HCT116 (cell line): ENCODE measurements at regions not wholly inside any gene's neighbourhood (a gene's known extent, or its start where the extent isn't known, plus 50 kb on each side); places are given as distances from the start of the nearest gene placed in this dataset.

Experiments used
- CEBPB ChIP-seq: IDR thresholded peaks from 2 replicates; pipeline ENCODE4 v1.6.1; 2012; ENCODE audit warnings: low read depth
- CTCF ChIP-seq, 3 experiments: fragments of 200-600 bp in 1 of 3; sonication (generic) in 1 of 3; IDR thresholded peaks in 2 of 3; conservative IDR thresholded peaks in 1 of 3; 2 replicates each; pipeline ENCODE4 v1.5.1; 2012 to 2017; ENCODE audit warnings: low read depth in 2 of 3, low read length in 2 of 3, antibody characterized with exemption in 1 of 3, borderline replicate concordance in 1 of 3, control low read depth in 1 of 3, mild to moderate bottlenecking in 1 of 3, mixed read lengths in 1 of 3, mixed run types in 1 of 3, moderate library complexity in 1 of 3; ENCODE audit not compliant: insufficient read depth in 1 of 3
- POLR2A ChIP-seq: IDR thresholded peaks from 2 replicates; pipeline ENCODE4 v1.7.0; 2011; ENCODE audit warnings: borderline replicate concordance; ENCODE audit not compliant: insufficient read depth, insufficient read length; ENCODE audit errors: extremely low read depth
- SRF ChIP-seq: IDR thresholded peaks from 2 replicates; pipeline ENCODE4 v1.6.1; 2012; ENCODE audit warnings: low read depth
- YY1 ChIP-seq: IDR thresholded peaks from 2 replicates; pipeline ENCODE4 v1.6.1; 2011; ENCODE audit warnings: low read length, low read depth, moderate library complexity, mild to moderate bottlenecking; ENCODE audit not compliant: insufficient replicate concordance; ENCODE audit errors: extremely low read depth
- ZBTB33 ChIP-seq: IDR thresholded peaks from 2 replicates; pipeline ENCODE4 v1.6.1; 2011; ENCODE audit warnings: mild to moderate bottlenecking, low read length, moderate library complexity; ENCODE audit not compliant: insufficient replicate concordance; ENCODE audit errors: extremely low read depth

- TF ChIP-seq SRF: no peak
- no peak for TF ChIP-seq CTCF (IDR thresholded peaks at IDR 0.05 in 2 of 3, conservative IDR thresholded peaks at IDR 0.05 in 1 of 3; ENCODE audit: borderline replicate concordance in 1 of 3, insufficient read depth in 1 of 3, low read depth in 2 of 3, low read length in 2 of 3)
- TF ChIP-seq ZBTB33: no peak
- no peak for TF ChIP-seq YY1
- TF ChIP-seq POLR2A: no peak
- TF ChIP-seq CEBPB: no peak
Observed at GRCh38 chr14:98888927-98889835, 382.8 kb downstream of the BCL11B start.
